ENCODE measurements at regions not wholly inside any gene's neighbourhood (a gene's known extent, or its start where the extent isn't known, plus 50 kb on each side); places are given as distances from the start of the nearest gene placed in this dataset.

- Mint-ChIP-seq H3K4me3 (no peak overlapping the region), H3K27ac (no peak overlapping the region), H3K4me1 (ENCODE audit: low read depth) (no peaks in the 10 kb centered on the region), H3K9me3 (peaks cover under 1% of the 10 kb centered on the region), H3K36me3 (ENCODE audit: low read depth) (no peaks in the 10 kb centered on the region), H3K27me3 (ENCODE audit: low read depth) (no peaks in the 10 kb centered on the region)
- DNase-seq = no peak
- intact Hi-C loops (cut with micrococcal nuclease) = no loop called here
- CTCF ChIA-PET = no interaction called here
Measured at GRCh38 chr6:113595911-113596376, 261.2 kb upstream of the MARCKS start.

GRCh38 chr6:113596387-113597230 is 260.5 kb upstream of the MARCKS start:
- Mint-ChIP-seq H3K9me3 (peaks cover 2% of the 10 kb centered on the region), H3K27me3 (ENCODE audit: low read depth) (no peaks in the 10 kb centered on the region), H3K27ac (no peak overlapping the region), H3K4me3 (no peak overlapping the region), H3K36me3 (ENCODE audit: low read depth) (no peaks in the 10 kb centered on the region), H3K4me1 (ENCODE audit: low read depth) (no peaks in the 10 kb centered on the region)
- intact Hi-C loops (cut with micrococcal nuclease) = no loop called here
- DNase-seq = no peak
- CTCF ChIA-PET = no interaction called here

GRCh38 chr6:113597231-113597583 is 259.9 kb upstream of the MARCKS start:
- H3K27ac Mint-ChIP-seq = no peak overlapping the region
- peaks cover 2% of the 10 kb centered on the region for H3K9me3 Mint-ChIP-seq
- no peaks in the 10 kb centered on the region for H3K27me3 Mint-ChIP-seq (ENCODE audit: low read depth)
- no peaks in the 10 kb centered on the region for H3K4me1 Mint-ChIP-seq (ENCODE audit: low read depth)
- intact Hi-C loops (cut with micrococcal nuclease) = no loop called here
- no peak overlapping the region for H3K4me3 Mint-ChIP-seq
- CTCF ChIA-PET = no interaction called here
- H3K36me3 Mint-ChIP-seq (ENCODE audit: low read depth) = no peaks in the 10 kb centered on the region
- DNase-seq = no peak

DNA sequence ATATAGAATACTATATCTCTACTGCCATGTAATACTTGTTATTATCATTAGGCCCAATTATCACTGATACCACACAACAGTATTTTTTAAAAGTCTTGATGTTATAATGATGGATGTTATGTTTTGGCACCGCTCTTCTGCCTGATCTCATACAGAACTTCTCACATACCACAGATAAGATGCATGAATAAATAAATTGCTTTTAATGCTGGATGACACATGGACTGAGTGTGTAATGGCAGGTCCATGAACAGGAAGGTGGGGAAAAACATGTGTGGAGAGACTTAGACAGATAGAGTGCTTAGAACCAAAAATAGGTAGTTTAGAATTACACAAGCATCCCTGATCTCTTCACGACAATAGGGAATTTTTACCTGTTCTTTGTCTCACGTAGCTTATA is 258.4 kb upstream of the MARCKS start:
- CTCF ChIA-PET = no interaction called here
- intact Hi-C loops (cut with micrococcal nuclease) = no loop called here
- Mint-ChIP-seq H3K4me3 (no peak overlapping the region), H3K27me3 (ENCODE audit: low read depth) (peaks cover 2% of the 10 kb centered on the region), H3K36me3 (ENCODE audit: low read depth) (no peaks in the 10 kb centered on the region), H3K27ac (no peak overlapping the region), H3K4me1 (ENCODE audit: low read depth) (no peaks in the 10 kb centered on the region), H3K9me3 (peaks cover 2% of the 10 kb centered on the region)
- no peak for DNase-seq

GRCh38 chr6:113599444-113599843 is 257.7 kb upstream of the MARCKS start:
- no peak for DNase-seq
- H3K9me3 Mint-ChIP-seq = peaks cover 2% of the 10 kb centered on the region
- peaks cover 2% of the 10 kb centered on the region for H3K27me3 Mint-ChIP-seq (ENCODE audit: low read depth)
- H3K27ac Mint-ChIP-seq = no peak overlapping the region
- CTCF ChIA-PET = no interaction called here
- intact Hi-C loops (cut with micrococcal nuclease) = no loop called here
- H3K4me1 Mint-ChIP-seq (ENCODE audit: low read depth) = no peaks in the 10 kb centered on the region
- no peak overlapping the region for H3K4me3 Mint-ChIP-seq
- no peaks in the 10 kb centered on the region for H3K36me3 Mint-ChIP-seq (ENCODE audit: low read depth)

GRCh38 chr6:113600551-113601339 is 256.4 kb upstream of the MARCKS start:
- no peaks in the 10 kb centered on the region for H3K4me1 Mint-ChIP-seq (ENCODE audit: low read depth)
- no peak for DNase-seq
- no peak overlapping the region for H3K4me3 Mint-ChIP-seq
- no peak overlapping the region for H3K27ac Mint-ChIP-seq
- H3K36me3 Mint-ChIP-seq (ENCODE audit: low read depth) = no peaks in the 10 kb centered on the region
- H3K27me3 Mint-ChIP-seq (ENCODE audit: low read depth) = peaks cover 2% of the 10 kb centered on the region
- intact Hi-C loops (cut with micrococcal nuclease) = no loop called here
- CTCF ChIA-PET = interaction anchor here (0.6 kb wide), 1 partner anchor 14 kb away, joined by 4 read pairs; no protein-coding TSS in a partner anchor
- H3K9me3 Mint-ChIP-seq = peaks cover 2% of the 10 kb centered on the region

DNA sequence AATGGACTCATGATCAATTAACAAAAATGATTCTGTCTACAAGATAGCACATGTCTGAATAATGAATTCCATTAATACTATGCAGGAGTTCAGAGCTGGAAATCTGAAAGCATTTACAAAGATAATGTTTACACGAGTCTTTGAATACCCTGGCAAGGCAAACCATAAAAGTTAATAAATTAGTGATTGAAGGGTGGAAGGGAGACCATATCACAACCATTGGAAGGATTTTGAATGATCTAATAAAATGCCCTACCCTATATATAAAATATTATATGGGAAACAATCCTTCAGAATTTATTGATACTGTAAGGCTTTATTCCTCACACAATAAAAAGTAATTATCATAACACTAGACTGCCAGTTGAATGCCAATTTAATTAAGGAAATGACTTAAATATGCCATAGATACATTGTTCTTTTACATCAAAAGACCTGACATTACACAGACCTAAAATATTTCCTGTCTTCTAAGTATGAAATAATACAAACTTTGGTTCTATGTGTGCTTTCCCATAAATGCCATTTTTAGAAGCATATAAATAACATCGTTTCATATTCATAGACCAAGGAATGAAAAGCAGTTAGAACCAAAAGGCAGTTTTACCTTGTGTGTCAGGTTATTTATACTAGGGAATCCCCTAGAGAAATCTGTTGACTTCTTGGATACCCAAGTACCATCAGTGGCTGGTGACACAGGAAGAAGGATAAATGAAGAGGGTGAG is 249.2 kb upstream of the MARCKS start:
- peaks cover 2% of the 10 kb centered on the region for H3K27me3 Mint-ChIP-seq (ENCODE audit: low read depth)
- H3K4me3 Mint-ChIP-seq = no peak overlapping the region
- no peaks in the 10 kb centered on the region for H3K4me1 Mint-ChIP-seq (ENCODE audit: low read depth)
- H3K27ac Mint-ChIP-seq = no peak overlapping the region
- no peak for DNase-seq
- CTCF ChIA-PET = no interaction called here
- no peaks in the 10 kb centered on the region for H3K36me3 Mint-ChIP-seq (ENCODE audit: low read depth)
- no peaks in the 10 kb centered on the region for H3K9me3 Mint-ChIP-seq
- intact Hi-C loops (cut with micrococcal nuclease) = no loop called here

GRCh38 chr6:113610377-113610988 is 246.7 kb upstream of the MARCKS start:
- intact Hi-C loops (cut with micrococcal nuclease) = no loop called here
- CTCF ChIA-PET = no interaction called here

DNA sequence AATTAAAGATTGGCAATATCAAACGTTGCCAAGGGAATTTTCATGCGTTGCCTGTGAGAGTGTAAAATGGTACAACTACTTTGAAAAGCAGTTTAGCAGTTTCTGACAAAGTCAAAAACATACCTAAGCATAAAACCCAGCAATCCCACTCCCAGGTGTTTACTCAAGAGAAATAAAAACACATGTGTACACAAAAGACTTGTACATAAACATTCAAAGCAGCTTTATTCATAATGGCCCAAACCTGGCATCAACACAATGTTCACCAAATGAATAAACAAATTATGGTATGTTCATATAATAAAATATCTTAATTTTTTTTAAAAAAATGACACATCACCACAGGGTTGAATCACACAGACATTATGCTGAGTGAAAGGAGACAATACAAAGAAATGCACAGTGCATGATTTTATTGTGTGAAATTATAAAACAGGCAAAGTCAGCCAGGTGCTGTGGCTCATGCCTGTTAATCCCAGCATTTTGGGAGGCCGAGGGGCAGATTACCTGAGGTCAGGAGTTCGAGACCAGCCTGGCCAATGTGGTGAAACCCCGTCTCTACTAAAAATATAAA is 240.4 kb upstream of the MARCKS start:
- Mint-ChIP-seq H3K9me3 (peaks cover 4% of the 10 kb centered on the region), H3K4me1 (ENCODE audit: low read depth) (no peaks in the 10 kb centered on the region), H3K27ac (no peak overlapping the region), H3K36me3 (ENCODE audit: low read depth) (no peaks in the 10 kb centered on the region), H3K27me3 (ENCODE audit: low read depth) (peaks cover 2% of the 10 kb centered on the region), H3K4me3 (no peak overlapping the region)
- no peak for DNase-seq
- intact Hi-C loops (cut with micrococcal nuclease) = no loop called here
- CTCF ChIA-PET = no interaction called here

More at GRCh38 chr6:113610377-113610988, 246.7 kb upstream of the MARCKS start:
- Mint-ChIP-seq H3K27ac (no peak overlapping the region), H3K36me3 (ENCODE audit: low read depth) (no peaks in the 10 kb centered on the region), H3K27me3 (ENCODE audit: low read depth) (no peaks in the 10 kb centered on the region), H3K4me1 (ENCODE audit: low read depth) (no peaks in the 10 kb centered on the region), H3K4me3 (no peak overlapping the region), H3K9me3 (peaks cover 4% of the 10 kb centered on the region)
- DNase-seq = no peak

DNA sequence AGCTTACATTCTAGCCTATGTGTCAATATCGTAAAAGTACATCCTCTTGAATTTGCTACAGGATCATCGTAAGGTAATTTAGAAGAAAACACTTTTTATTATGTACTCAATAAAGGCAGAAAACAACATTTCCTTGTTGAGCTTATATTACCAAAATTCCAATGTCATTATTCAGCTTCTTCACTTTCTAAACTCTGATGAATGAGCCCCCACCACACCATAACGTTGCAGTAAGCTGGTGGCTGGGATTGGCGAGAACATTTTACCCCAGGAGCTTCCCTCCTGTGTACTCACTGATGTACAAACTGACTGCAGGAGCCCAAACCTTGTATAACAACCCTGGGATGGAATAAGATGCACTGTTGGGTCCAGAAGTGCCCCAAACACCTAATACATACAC is 238.1 kb upstream of the MARCKS start:
- H3K4me1 Mint-ChIP-seq (ENCODE audit: low read depth) = no peaks in the 10 kb centered on the region
- H3K27ac Mint-ChIP-seq = no peak overlapping the region
- H3K9me3 Mint-ChIP-seq = no peaks in the 10 kb centered on the region
- intact Hi-C loops (cut with micrococcal nuclease) = no loop called here
- H3K4me3 Mint-ChIP-seq = no peak overlapping the region
- no peaks in the 10 kb centered on the region for H3K36me3 Mint-ChIP-seq (ENCODE audit: low read depth)
- DNase-seq = no peak
- H3K27me3 Mint-ChIP-seq (ENCODE audit: low read depth) = peaks cover 6% of the 10 kb centered on the region
- CTCF ChIA-PET = no interaction called here

DNA sequence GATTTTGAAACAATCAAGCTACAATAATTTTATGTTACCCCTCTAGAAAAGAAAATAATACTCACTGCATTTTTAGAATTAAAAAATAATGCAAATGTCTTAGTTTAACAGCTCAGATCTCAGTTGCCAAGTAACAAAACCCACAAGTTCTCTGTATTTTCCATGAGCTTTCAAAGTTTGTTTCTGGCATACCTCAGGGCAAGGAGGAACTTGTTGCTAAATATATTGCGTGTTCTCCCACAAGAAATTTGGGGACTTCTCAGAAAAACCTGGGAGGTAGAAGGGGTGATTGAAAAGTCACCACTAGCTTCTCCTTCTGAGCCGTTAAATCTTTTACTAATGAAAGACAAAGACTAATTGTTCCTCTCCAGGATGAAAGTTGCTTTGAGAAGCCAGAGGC is 236.8 kb upstream of the MARCKS start:
- Mint-ChIP-seq H3K4me1 (ENCODE audit: low read depth) (no peaks in the 10 kb centered on the region), H3K4me3 (no peak overlapping the region), H3K9me3 (no peaks in the 10 kb centered on the region), H3K36me3 (ENCODE audit: low read depth) (no peaks in the 10 kb centered on the region), H3K27me3 (ENCODE audit: low read depth) (peaks cover 8% of the 10 kb centered on the region), H3K27ac (no peak overlapping the region)
- intact Hi-C loops (cut with micrococcal nuclease) = no loop called here
- DNase-seq = no peak
- CTCF ChIA-PET = interaction anchor here (0.8 to 1.8 kb wide), 2 partner anchors 9 kb away, joined by 3 read pairs; no protein-coding TSS in a partner anchor

- Mint-ChIP-seq H3K9me3 (no peaks in the 10 kb centered on the region), H3K36me3 (ENCODE audit: low read depth) (no peaks in the 10 kb centered on the region), H3K4me3 (no peak overlapping the region), H3K27ac (no peak overlapping the region), H3K4me1 (ENCODE audit: low read depth) (no peaks in the 10 kb centered on the region), H3K27me3 (ENCODE audit: low read depth) (peaks cover 8% of the 10 kb centered on the region)
- intact Hi-C loops (cut with micrococcal nuclease) = no loop called here
- DNase-seq = no peak
- CTCF ChIA-PET = no interaction called here
Measured at GRCh38 chr6:113622254-113622653, 234.9 kb upstream of the MARCKS start.

All from activated naive CD4-positive, alpha-beta T cell treated with anti-CD3 and anti-CD28 coated beads for 36 hours (primary cell).